Ovary (tissue), 7 donors: ENCODE measurements at regions not wholly inside any gene's neighbourhood (a gene's known extent, or its start where the extent isn't known, plus 50 kb on each side); places are given as distances from the start of the nearest gene placed in this dataset.

Source experiments
- DNase-seq, 5 donors: peaks; one replicate each; pipeline ENCODE4 v3.0.0-alpha.2; 2019 to 2020
- H3K27ac ChIP-seq, 2 donors: fragments of 200-600 bp; one replicate each; pipeline versions ENCODE4 v1.5.1 to v1.8.0; 2019 to 2022
- H3K27me3 ChIP-seq: fragments of 200-600 bp; one replicate; pipeline ENCODE4 v1.8.0; 2022
- H3K36me3 ChIP-seq: fragments of 200-600 bp; sonication (generic); one replicate; pipeline ENCODE4 v1.5.1; 2019
- H3K4me1 ChIP-seq: one replicate; pipeline ENCODE4 v1.8.1; 2013; ENCODE audit warnings: mild to moderate bottlenecking, moderate library complexity; ENCODE audit not compliant: insufficient read depth
- H3K4me3 ChIP-seq: fragments of 200-600 bp; sonication (generic); one replicate; pipeline ENCODE4 v1.5.1; 2017
- H3K9me3 ChIP-seq, 2 donors: fragments of 200-600 bp in 1 of 2; sonication (generic) in 1 of 2; one replicate each; pipeline versions ENCODE4 v1.5.1 to v1.8.1; 2013 to 2019; ENCODE audit warnings: mild to moderate bottlenecking in 1 of 2, moderate library complexity in 1 of 2
- EP300 ChIP-seq: sonication (generic); formaldehyde crosslinking; IDR thresholded peaks from one replicate; pipeline ENCODE4 v1.6.1; 2017; ENCODE audit warnings: antibody characterized with exemption
- POLR2A ChIP-seq: fragments of 450-650 bp; IDR thresholded peaks from one replicate; pipeline ENCODE4 v1.6.1; 2017; ENCODE audit warnings: antibody characterized with exemption, mild to moderate bottlenecking, moderate library complexity
- WGBS, 3 donors: extraction: QIAGEN DNeasy Blood & Tissue Kit in 1 of 3; methylation state at CpG; one replicate each; pipeline versions ENCODE4 v1.1.5 to v1.1.7; 2013 to 2017; 5-methylcytosine and 5-hydroxymethylcytosine counted together
- intact Hi-C, 4 donors: fragments of 100-400 bp; cut with DNase I; formaldehyde crosslinking; loops; one replicate each; pipeline versions ENCODE4 v1.11.0 to v1.15.1; 2022 to 2023
- TF ChIP-seq, protein P1 (sequence below), 3 donors: fragments of 450-650 bp in 2 of 3; fragments of 200-600 bp in 1 of 3; IDR thresholded peaks; one replicate each; pipeline versions ENCODE4 v1.5.1 to v1.8.0; 2016 to 2022; ENCODE audit warnings: antibody characterized with exemption in 3 of 3, mild to moderate bottlenecking in 1 of 3
- donor health status: DM: no; HTN: no; CAD: no; lungs with moderate emphysema.
- donor health status: DM: no; HTN: no; CAD: no.
- donor health status: Bipolar disorder and iron deficiency.
- donor health status: DM: no; HTN: no; CAD: no.
- donor health status: DM: yes; HTN: yes; CAD: no.

DNA sequence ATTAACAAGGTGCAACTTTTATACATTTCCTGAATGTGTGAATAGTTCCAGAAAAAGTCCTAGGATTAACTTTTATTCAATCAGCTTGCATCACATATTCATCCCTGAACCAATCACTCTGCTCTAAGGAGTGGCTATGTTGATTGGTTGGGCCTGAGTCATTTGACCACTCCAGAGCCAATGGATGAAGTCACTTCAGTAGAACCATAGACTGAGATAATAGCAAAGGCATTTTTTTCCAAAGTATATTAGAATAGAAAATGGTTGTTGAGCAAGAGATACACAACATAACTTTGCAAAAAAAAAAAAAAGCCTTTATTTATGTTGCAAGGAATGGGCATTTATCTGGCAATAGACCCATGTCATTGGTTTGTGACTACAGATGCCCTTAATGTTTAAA, 55.5 kb upstream of the AGTR1 start:
- H3K4me3 ChIP-seq = no peak overlapping the region
- no peak for DNase-seq
- no peaks in the 10 kb centered on the region for H3K27me3 ChIP-seq
- TF ChIP-seq, protein P1, sequence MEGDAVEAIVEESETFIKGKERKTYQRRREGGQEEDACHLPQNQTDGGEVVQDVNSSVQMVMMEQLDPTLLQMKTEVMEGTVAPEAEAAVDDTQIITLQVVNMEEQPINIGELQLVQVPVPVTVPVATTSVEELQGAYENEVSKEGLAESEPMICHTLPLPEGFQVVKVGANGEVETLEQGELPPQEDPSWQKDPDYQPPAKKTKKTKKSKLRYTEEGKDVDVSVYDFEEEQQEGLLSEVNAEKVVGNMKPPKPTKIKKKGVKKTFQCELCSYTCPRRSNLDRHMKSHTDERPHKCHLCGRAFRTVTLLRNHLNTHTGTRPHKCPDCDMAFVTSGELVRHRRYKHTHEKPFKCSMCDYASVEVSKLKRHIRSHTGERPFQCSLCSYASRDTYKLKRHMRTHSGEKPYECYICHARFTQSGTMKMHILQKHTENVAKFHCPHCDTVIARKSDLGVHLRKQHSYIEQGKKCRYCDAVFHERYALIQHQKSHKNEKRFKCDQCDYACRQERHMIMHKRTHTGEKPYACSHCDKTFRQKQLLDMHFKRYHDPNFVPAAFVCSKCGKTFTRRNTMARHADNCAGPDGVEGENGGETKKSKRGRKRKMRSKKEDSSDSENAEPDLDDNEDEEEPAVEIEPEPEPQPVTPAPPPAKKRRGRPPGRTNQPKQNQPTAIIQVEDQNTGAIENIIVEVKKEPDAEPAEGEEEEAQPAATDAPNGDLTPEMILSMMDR (IDR thresholded peaks at IDR 0.05) = no peak
- TF ChIP-seq EP300 = no peak
- intact Hi-C loops = no loop called here
- peaks cover 4% of the 10 kb centered on the region for H3K4me1 ChIP-seq
- H3K36me3 ChIP-seq = no peaks in the 10 kb centered on the region
- H3K27ac ChIP-seq = no peak overlapping the region
- H3K9me3 ChIP-seq = no peaks in the 10 kb centered on the region

DNA sequence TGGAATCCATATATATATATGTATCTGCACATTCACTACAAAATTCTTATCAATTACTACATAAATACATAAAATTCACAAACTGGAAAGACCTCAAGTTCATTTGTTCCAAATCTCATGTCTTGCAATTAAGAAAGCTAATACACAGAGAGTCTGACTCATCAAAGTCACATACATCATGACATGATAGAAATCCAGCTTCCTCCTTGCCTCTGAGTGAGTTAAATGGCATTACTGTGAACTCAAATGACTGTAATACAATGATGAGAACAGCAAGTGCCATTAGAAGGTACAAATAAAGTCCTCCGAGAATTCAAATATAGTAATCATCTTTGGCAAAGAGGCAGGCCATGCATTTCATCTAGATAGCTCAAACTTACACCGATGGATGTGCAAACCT, 55.1 kb upstream of the AGTR1 start:
- WGBS, 3 donors = 71 to 74% (median 73%) methylated on average over 2 of the region's 2 CpGs
- TF ChIP-seq POLR2A (no peak), EP300 (no peak)
- TF ChIP-seq, protein P1 (IDR thresholded peaks at IDR 0.05) = no peak
- Histone ChIP-seq H3K4me1 (peaks cover 4% of the 10 kb centered on the region), H3K36me3 (no peaks in the 10 kb centered on the region), H3K27me3 (no peaks in the 10 kb centered on the region), H3K9me3 (no peaks in the 10 kb centered on the region), H3K27ac (no peak overlapping the region), H3K4me3 (no peak overlapping the region)
- intact Hi-C loops = no loop called here
- no peak for DNase-seq

DNA sequence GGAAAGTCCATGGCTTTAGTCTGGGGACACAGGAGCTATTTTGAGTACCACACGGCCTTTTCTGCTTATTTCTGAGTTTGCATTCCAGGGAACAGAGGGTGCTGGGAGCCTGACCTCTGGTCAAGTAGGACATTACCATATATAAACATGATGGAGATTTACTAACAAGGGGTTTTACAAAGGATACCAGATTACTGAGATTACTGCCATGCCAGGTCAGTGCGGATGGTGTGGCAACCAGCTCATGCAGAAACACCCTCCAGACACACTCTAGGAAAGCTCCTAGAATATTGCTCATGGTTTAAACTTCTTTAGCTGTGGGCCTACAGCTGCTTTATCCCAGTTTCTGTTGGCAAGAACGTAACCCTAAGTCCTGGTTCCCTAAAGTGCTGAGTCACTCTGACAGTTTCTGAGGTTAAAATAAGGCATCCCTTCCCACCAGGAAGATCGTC, 54.3 kb upstream of the AGTR1 start:
- 30 to 47% (median 31%) methylated on average over 4 of the region's 4 CpGs for WGBS, 3 donors
- Histone ChIP-seq H3K27ac (no peak overlapping the region), H3K27me3 (no peaks in the 10 kb centered on the region), H3K4me3 (no peak overlapping the region), H3K4me1 (peaks cover 4% of the 10 kb centered on the region), H3K36me3 (no peaks in the 10 kb centered on the region), H3K9me3 (no peaks in the 10 kb centered on the region)
- TF ChIP-seq POLR2A (no peak), EP300 (no peak)
- TF ChIP-seq, protein P1 (IDR thresholded peaks at IDR 0.05) = no peak
- intact Hi-C loops = no loop called here
- DNase-seq = no peak

DNA sequence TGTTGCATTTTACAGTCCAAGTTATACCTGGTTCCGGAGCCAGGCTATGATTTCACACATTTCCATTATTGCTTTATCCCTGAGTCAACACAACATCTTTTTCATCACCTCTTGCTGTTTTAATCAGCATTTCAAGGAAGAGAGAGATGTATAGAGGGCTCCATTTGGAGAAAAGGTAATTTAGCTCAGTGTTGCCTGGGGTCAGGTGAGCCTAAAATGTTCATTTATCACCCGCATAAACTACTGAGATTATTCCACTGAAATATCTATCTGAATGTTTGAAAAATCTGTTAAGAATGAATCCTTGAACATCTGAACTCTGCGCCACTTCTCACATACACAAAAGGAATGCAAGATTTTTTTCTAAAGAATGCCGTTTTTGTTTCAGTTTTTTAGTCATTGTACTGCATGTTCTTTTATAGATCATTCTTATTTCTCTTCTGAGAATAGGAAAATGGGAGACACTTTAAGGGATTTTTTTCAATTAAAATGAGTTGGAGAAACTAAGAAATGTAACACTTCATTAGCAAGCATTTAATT, 51.5 kb upstream of the AGTR1 start:
- Histone ChIP-seq H3K27me3 (no peaks in the 10 kb centered on the region), H3K27ac (no peak overlapping the region), H3K36me3 (no peaks in the 10 kb centered on the region), H3K4me3 (no peak overlapping the region), H3K9me3 (no peaks in the 10 kb centered on the region), H3K4me1 (peaks cover 4% of the 10 kb centered on the region)
- TF ChIP-seq, protein P1 (IDR thresholded peaks at IDR 0.05) = no peak
- TF ChIP-seq EP300 (no peak), POLR2A (no peak)
- WGBS, 3 donors = 67 to 76% (median 74%) methylated on average over 4 of the region's 4 CpGs
- no peak for DNase-seq
- intact Hi-C loops = no loop called here
